SK-N-SH (cell line): ENCODE measurements at regions not wholly inside any gene's neighbourhood (a gene's known extent, or its start where the extent isn't known, plus 50 kb on each side); places are given as distances from the start of the nearest gene placed in this dataset.

Experiments used
- CTCF ChIA-PET: fragments of 300-600, 350-600 bp; formaldehyde crosslinking; extraction: SDS; loops from one replicate; lab custom pipeline; 2021; lab: Yijun Ruan, JAX
- POLR2A ChIA-PET: fragments of 350-600 bp; sonication (Branson Sonifier 250); formaldehyde crosslinking; extraction: SDS; loops from one replicate; lab custom pipeline; 2020; ENCODE audit warnings: antibody characterized with exemption, inconsistent platforms; lab: Yijun Ruan, JAX
- DNase-seq: peaks from one replicate; pipeline ENCODE4 v3.0.0; 2012
- H2AFZ ChIP-seq: fragments of 200-600 bp; sonication (generic); 2 replicates; pipeline ENCODE4 v1.8.1; 2016; ENCODE audit warnings: antibody characterized with exemption, mild to moderate bottlenecking, low read depth
- H3F3A ChIP-seq: fragments of 200-600 bp; sonication (generic); replicated peaks from 2 replicates; pipeline ENCODE3; 2016; ENCODE audit warnings: antibody characterized with exemption, mild to moderate bottlenecking; ENCODE audit not compliant: insufficient read depth
- H3K27ac ChIP-seq, 2 experiments: fragments of 200-500 bp in 1 of 2; fragments of 200-600 bp in 1 of 2; sonication (Bioruptor generic) in 1 of 2; sonication (generic), shearing (Covaris generic) in 1 of 2; 2 replicates each; pipeline versions ENCODE4 v1.5.1 to v1.6.1; 2014 to 2016; ENCODE audit warnings: low read depth in 2 of 2, inconsistent platforms in 1 of 2, low read length in 1 of 2, mild to moderate bottlenecking in 1 of 2, mixed read lengths in 1 of 2
- H3K27me3 ChIP-seq: fragments of 200-600 bp; sonication (generic), shearing (Covaris generic); 2 replicates; pipeline ENCODE4 v1.6.1; 2016; ENCODE audit warnings: mixed run types; ENCODE audit not compliant: insufficient read depth
- H3K36me3 ChIP-seq, 2 experiments: fragments of 200-500 bp in 1 of 2; fragments of 200-600 bp in 1 of 2; sonication (Bioruptor generic) in 1 of 2; sonication (generic) in 1 of 2; replicated peaks in 1 of 2; 2 replicates each; pipeline versions ENCODE3 to v1.5.1; 2014 to 2016; ENCODE audit warnings: low read length in 1 of 2, mild to moderate bottlenecking in 1 of 2; ENCODE audit not compliant: insufficient read depth in 2 of 2, control insufficient read depth in 1 of 2
- H3K4me1 ChIP-seq, 2 experiments: fragments of 200-500 bp in 1 of 2; fragments of 200-600 bp in 1 of 2; sonication (Bioruptor generic) in 1 of 2; sonication (generic), shearing (Covaris generic) in 1 of 2; 2 replicates each; pipeline versions ENCODE4 v1.5.1 to v1.6.1; 2014 to 2016; ENCODE audit warnings: low read depth in 1 of 2, low read length in 1 of 2, mixed run types in 1 of 2; ENCODE audit not compliant: insufficient read depth in 2 of 2, control insufficient read depth in 1 of 2
- H3K4me2 ChIP-seq: fragments of 200-600 bp; sonication (generic), shearing (Covaris generic); 2 replicates; pipeline ENCODE4 v1.6.1; 2017; ENCODE audit warnings: mixed run types
- H3K4me3 ChIP-seq, 2 experiments: fragments of 200-500 bp in 1 of 2; fragments of 200-600 bp in 1 of 2; sonication (Bioruptor generic) in 1 of 2; sonication (generic), shearing (Covaris generic) in 1 of 2; 2 replicates each; pipeline versions ENCODE4 v1.5.1 to v1.8.1; 2014 to 2016; ENCODE audit warnings: low read depth in 2 of 2, inconsistent platforms in 1 of 2, low read length in 1 of 2, mild to moderate bottlenecking in 1 of 2, mixed read lengths in 1 of 2, moderate library complexity in 1 of 2
- H3K79me2 ChIP-seq: fragments of 200-600 bp; sonication (generic); 2 replicates; pipeline ENCODE4 v1.8.1; 2017; ENCODE audit warnings: mild to moderate bottlenecking; ENCODE audit not compliant: insufficient read depth
- H3K9ac ChIP-seq: fragments of 200-600 bp; sonication (generic); 2 replicates; pipeline ENCODE4 v1.6.1; 2017; ENCODE audit warnings: mixed run types
- H3K9me2 ChIP-seq: fragments of 200-600 bp; sonication (generic); 2 replicates; pipeline ENCODE4 v1.6.1; 2017; ENCODE audit warnings: mixed run types
- H3K9me3 ChIP-seq: fragments of 200-600 bp; sonication (generic); 2 replicates; pipeline ENCODE4 v1.6.1; 2017; ENCODE audit warnings: mixed run types, mild to moderate bottlenecking, moderate library complexity
- H4K20me1 ChIP-seq: fragments of 200-600 bp; sonication (generic); 2 replicates; pipeline ENCODE4 v1.6.1; 2017; ENCODE audit warnings: mild to moderate bottlenecking, mixed run types; ENCODE audit not compliant: insufficient read depth
- ELF1 ChIP-seq: IDR thresholded peaks from 2 replicates; pipeline ENCODE4 v1.4.0; 2012
- EZH2phosphoT487 ChIP-seq: fragments of 200-600 bp; sonication (generic); IDR thresholded peaks from 2 replicates; pipeline ENCODE4 v1.6.1; 2017; ENCODE audit warnings: low read depth, mixed run types, mild to moderate bottlenecking, antibody characterized with exemption, moderate library complexity, borderline replicate concordance
- GATA2 ChIP-seq: sonication (generic); formaldehyde crosslinking; IDR thresholded peaks from 2 replicates; pipeline ENCODE4 v1.5.0; 2020; ENCODE audit warnings: mild to moderate bottlenecking, missing genetic modification reagents
- MXI1 ChIP-seq: IDR thresholded peaks from 2 replicates; pipeline ENCODE4 v1.6.1; 2012; ENCODE audit warnings: mild to moderate bottlenecking, low read depth, low read length, improper control_type of control experiment
- NFIC ChIP-seq: IDR thresholded peaks from 2 replicates; pipeline ENCODE4 v1.4.0; 2012; ENCODE audit warnings: borderline replicate concordance
- NRF1 ChIP-seq: IDR thresholded peaks from 2 replicates; pipeline ENCODE4 v1.6.1; 2012; ENCODE audit warnings: low read depth, mild to moderate bottlenecking, low read length
- RAD21 ChIP-seq: IDR thresholded peaks from 2 replicates; pipeline ENCODE4 v1.6.1; 2012; ENCODE audit warnings: mild to moderate bottlenecking, low read length
- REST ChIP-seq: IDR thresholded peaks from 2 replicates; pipeline ENCODE4 v1.6.1; 2012; ENCODE audit warnings: mild to moderate bottlenecking, low read depth, low read length, moderate library complexity
- RFX5 ChIP-seq: IDR thresholded peaks from 2 replicates; pipeline ENCODE4 v1.6.1; 2012; ENCODE audit warnings: mild to moderate bottlenecking, improper control_type of control experiment, low read length
- SIN3A ChIP-seq: IDR thresholded peaks from 2 replicates; pipeline ENCODE4 v1.6.1; 2012; ENCODE audit warnings: low read depth, mild to moderate bottlenecking, low read length, moderate library complexity, borderline replicate concordance
- TCF12 ChIP-seq: IDR thresholded peaks from 2 replicates; pipeline ENCODE4 v1.4.0; 2012
- USF2 ChIP-seq: fragments of 150-350 bp; IDR thresholded peaks from 2 replicates; pipeline ENCODE4 v1.6.1; 2017; ENCODE audit warnings: antibody characterized with exemption, low read length, low read depth, borderline replicate concordance
- ZBTB33 ChIP-seq: IDR thresholded peaks from 2 replicates; pipeline ENCODE4 v1.4.0; 2012; ENCODE audit warnings: low read depth, borderline replicate concordance
- WGBS: methylation state at CpG from one replicate; pipeline ENCODE4 v1.1.6; 2017; ENCODE audit warnings: low lambda C conversion rate; 5-methylcytosine and 5-hydroxymethylcytosine counted together
- TF ChIP-seq, protein P1 (sequence below): IDR thresholded peaks from 2 replicates; pipeline ENCODE4 v1.4.0; 2012; ENCODE audit warnings: low read depth
- TF ChIP-seq, protein P2 (sequence below): fragments of 200-600 bp; sonication (generic); IDR thresholded peaks from 2 replicates; pipeline ENCODE4 v1.6.1; 2017; ENCODE audit warnings: antibody characterized with exemption, mild to moderate bottlenecking, moderate library complexity

DNA sequence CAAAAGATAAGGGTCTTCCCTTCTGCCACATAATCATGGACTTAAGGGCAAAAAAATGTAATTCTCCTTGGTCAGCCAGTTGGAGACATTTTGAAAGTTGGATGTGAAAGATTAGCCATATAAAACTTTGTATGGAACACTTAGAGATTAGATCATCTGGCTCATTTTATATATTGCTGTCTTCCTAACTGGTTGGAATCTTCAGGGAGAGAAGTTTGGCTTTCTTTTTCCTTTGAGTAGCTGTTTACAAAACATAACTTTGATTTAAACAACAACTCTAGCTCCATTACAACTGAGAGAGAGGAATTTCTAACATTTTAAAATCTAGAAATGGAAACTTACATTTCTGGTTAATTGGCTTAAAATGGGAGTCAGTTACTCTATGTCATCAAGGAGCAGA is 132.7 kb downstream of the RDH14 start:
- TF ChIP-seq RFX5 (no peak), EZH2phosphoT487 (no peak), TCF12 (no peak), NRF1 (no peak), SIN3A (no peak), REST (no peak), USF2 (no peak)
- TF ChIP-seq, protein P1, sequence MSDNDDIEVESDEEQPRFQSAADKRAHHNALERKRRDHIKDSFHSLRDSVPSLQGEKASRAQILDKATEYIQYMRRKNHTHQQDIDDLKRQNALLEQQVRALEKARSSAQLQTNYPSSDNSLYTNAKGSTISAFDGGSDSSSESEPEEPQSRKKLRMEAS, result no peak
- no peak overlapping the region for H3K9ac ChIP-seq
- H3K4me2 ChIP-seq, result no peak overlapping the region
- ChIA-PET POLR2A (no interaction called here), CTCF (no interaction called here)
- H4K20me1 ChIP-seq, result no peaks in the 10 kb centered on the region
- DNase-seq, result no peak
- no peak overlapping the region for H3K4me3 ChIP-seq
- no peaks in the 10 kb centered on the region for H3K27me3 ChIP-seq
- no peaks in the 10 kb centered on the region for H3K9me3 ChIP-seq
- H2AFZ ChIP-seq, result no peak overlapping the region
- no peaks in the 10 kb centered on the region for H3F3A ChIP-seq
- no peaks in the 10 kb centered on the region for H3K9me2 ChIP-seq
- H3K79me2 ChIP-seq, result no peaks in the 10 kb centered on the region
- no peaks in the 10 kb centered on the region for H3K4me1 ChIP-seq
- H3K27ac ChIP-seq, result no peak overlapping the region
- no peaks in the 10 kb centered on the region for H3K36me3 ChIP-seq

DNA sequence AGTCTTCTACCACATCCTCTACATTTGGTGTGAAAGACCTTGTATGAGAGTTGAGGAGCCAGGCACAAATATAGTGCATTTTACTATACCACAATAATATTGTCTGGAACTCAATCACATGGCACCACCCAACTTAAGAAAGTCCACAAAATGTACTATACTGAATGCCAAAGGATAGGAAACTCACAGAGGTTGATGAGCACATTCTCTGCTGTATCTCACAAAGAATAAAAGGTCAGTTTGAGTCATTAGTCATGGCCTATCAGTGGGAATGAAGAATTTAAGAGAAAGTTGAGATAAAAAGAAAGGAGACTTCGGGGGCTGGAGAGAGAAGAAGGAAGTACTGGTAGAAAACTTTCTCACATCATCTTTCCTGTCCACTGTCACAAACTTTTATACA is 134.3 kb downstream of the RDH14 start:
- no peak overlapping the region for H3K4me3 ChIP-seq
- 35% methylated on average over 1 of the region's 1 CpG for WGBS
- no peak overlapping the region for H3K4me2 ChIP-seq
- ChIA-PET CTCF (interaction anchor here (0.8 to 1.5 kb wide), 3 partner anchors 12 to 94 kb away, joined by 3 to 5 read pairs (median 3); no protein-coding TSS in a partner anchor), POLR2A (no interaction called here)
- H3K9ac ChIP-seq, result no peak overlapping the region
- no peaks in the 10 kb centered on the region for H3K36me3 ChIP-seq
- H3K4me1 ChIP-seq, result no peaks in the 10 kb centered on the region; a peak in 1 of 4 replicates
- no peaks in the 10 kb centered on the region for H3K79me2 ChIP-seq
- H3F3A ChIP-seq, result no peaks in the 10 kb centered on the region
- H3K9me3 ChIP-seq, result no peaks in the 10 kb centered on the region
- H3K27me3 ChIP-seq, result no peaks in the 10 kb centered on the region
- no peak for DNase-seq
- H3K27ac ChIP-seq, result no peak overlapping the region
- no peaks in the 10 kb centered on the region for H4K20me1 ChIP-seq
- no peaks in the 10 kb centered on the region for H3K9me2 ChIP-seq
- no peak overlapping the region for H2AFZ ChIP-seq
- TF ChIP-seq SIN3A (no peak), ZBTB33 (no peak), GATA2 (CRISPR knock-in tag) (no peak), NRF1 (no peak), MXI1 (no peak), REST (no peak), NFIC (no peak), RFX5 (no peak), ELF1 (no peak), RAD21 (no peak)
- TF ChIP-seq, protein P2, sequence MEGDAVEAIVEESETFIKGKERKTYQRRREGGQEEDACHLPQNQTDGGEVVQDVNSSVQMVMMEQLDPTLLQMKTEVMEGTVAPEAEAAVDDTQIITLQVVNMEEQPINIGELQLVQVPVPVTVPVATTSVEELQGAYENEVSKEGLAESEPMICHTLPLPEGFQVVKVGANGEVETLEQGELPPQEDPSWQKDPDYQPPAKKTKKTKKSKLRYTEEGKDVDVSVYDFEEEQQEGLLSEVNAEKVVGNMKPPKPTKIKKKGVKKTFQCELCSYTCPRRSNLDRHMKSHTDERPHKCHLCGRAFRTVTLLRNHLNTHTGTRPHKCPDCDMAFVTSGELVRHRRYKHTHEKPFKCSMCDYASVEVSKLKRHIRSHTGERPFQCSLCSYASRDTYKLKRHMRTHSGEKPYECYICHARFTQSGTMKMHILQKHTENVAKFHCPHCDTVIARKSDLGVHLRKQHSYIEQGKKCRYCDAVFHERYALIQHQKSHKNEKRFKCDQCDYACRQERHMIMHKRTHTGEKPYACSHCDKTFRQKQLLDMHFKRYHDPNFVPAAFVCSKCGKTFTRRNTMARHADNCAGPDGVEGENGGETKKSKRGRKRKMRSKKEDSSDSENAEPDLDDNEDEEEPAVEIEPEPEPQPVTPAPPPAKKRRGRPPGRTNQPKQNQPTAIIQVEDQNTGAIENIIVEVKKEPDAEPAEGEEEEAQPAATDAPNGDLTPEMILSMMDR, result no peak
